Motor neuron (in vitro differentiated cells): ENCODE measurements at regions not wholly inside any gene's neighbourhood (a gene's known extent, or its start where the extent isn't known, plus 50 kb on each side); places are given as distances from the start of the nearest gene placed in this dataset.

Experiments used
- ATAC-seq, 8 experiments: fragments of 200-7000 bp; cut with Tn5 transposase; replicated peaks in 6 of 8; 2 replicates each; pipeline ENCODE4 v1.8.0; 2021; ENCODE audit warnings: mild to moderate bottlenecking in 8 of 8, moderate library complexity in 8 of 8
- H3K27ac ChIP-seq, 2 donors: fragments of 250-450 bp; sonication (Bioruptor Pico); 2 replicates each; pipeline ENCODE4 v1.9.0; 2021; ENCODE audit warnings: antibody characterized with exemption in 2 of 2, mild to moderate bottlenecking in 2 of 2, moderate library complexity in 1 of 2
- H3K4me1 ChIP-seq, 2 donors: fragments of 250-450 bp; sonication (Bioruptor Pico); replicated peaks in 1 of 2; 2 replicates each; pipeline ENCODE4 v1.6.1; 2021; ENCODE audit warnings: antibody characterized with exemption in 2 of 2, mild to moderate bottlenecking in 2 of 2, moderate library complexity in 1 of 2
- H3K4me3 ChIP-seq, 5 donors: fragments of 250-450 bp; sonication (Bioruptor Pico); 2 replicates each; pipeline ENCODE4 v1.9.0; 2021; ENCODE audit warnings: antibody characterized with exemption in 5 of 5, mild to moderate bottlenecking in 5 of 5, moderate library complexity in 4 of 5
- WGBS, 10 experiments: fragments of 450-650 bp; shearing (Covaris generic); methylation state at CpG; one replicate each; pipeline ENCODE4 v1.0.0; 2022; 5-methylcytosine and 5-hydroxymethylcytosine counted together
- in situ Hi-C, 9 experiments: fragments of 400-800 bp; cut with MboI; loops; one replicate each; pipeline ENCODE4 v1.15.0; 2021; ENCODE audit warnings: low sequenced_read_pairs in 9 of 9, low pct_unique_long_range_greater_than_20kb in 2 of 9; ENCODE audit not compliant: unreplicated experiment in 9 of 9

- H3K27ac ChIP-seq = no peak overlapping the region
- ATAC-seq = no peak
- in situ Hi-C loops = no loop called here
- 29 to 100% (median 65%) methylated on average over 1 of the region's 1 CpG; no CpG with 5 or more reads in 4 of the 10 experiments for WGBS, 10 experiments
- H3K4me3 ChIP-seq = no peak overlapping the region
- H3K4me1 ChIP-seq = no peaks in the 10 kb centered on the region
These were observed 57.1 kb downstream of the HLA-A start for GRCh38 chr6:29999416-29999815.

DNA sequence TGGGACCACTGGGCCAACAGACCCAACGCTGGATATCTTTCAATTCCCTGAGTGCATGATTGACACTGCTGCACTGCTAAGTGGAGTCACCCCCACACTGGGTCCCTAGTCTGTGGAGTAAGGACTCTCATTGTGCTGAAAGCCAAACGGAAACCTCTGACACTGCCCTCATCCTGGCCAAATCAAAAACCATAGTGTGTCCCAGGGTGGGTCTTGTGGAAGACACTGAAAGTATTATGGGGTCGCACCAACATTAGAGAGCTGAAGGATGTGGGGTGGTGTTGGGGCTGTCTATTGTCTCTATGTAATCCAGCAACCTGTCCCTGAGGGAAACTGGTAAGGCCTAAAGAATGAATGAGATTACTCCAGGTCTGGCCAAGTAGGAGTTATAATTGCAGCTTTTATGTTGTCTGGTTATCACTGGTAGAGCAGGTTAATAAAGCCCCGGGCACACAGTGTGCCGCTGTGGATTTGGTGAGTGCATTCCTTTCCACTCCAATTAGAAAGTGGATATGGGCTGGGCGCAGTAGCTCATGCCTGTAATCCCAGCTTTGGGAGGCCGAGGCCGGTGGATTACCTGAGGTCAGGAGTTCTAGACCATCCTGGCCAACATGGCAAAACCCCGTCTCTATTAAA, 57.9 kb downstream of the HLA-A start:
- ATAC-seq = no peak
- H3K4me1 ChIP-seq = no peaks in the 10 kb centered on the region
- 59 to 100% (median 78%) methylated on average over 1 to 6 of the region's 9 CpGs; no CpG with 5 or more reads in 2 of the 10 experiments for WGBS, 10 experiments
- H3K27ac ChIP-seq = no peak overlapping the region
- no peak overlapping the region for H3K4me3 ChIP-seq
- in situ Hi-C loops = loop anchor here in 2 of 9 experiments (10.0 to 25.0 kb wide), 3 partner anchors 155 to 263 kb away; partner anchors contain the start of gene HLA-G (in 1 of the 2)

GRCh38 chr6:30002871-30003270, 58.2 kb upstream of the POLR1H start:
- peaks cover 0 to 8% of the 10 kb centered on the region in 2 donors for H3K4me1 ChIP-seq
- in situ Hi-C loops = loop anchor here in 2 of 9 experiments (10.0 to 25.0 kb wide), 3 partner anchors 158 to 266 kb away; partner anchors contain the start of gene HLA-G (in 1 of the 2)
- H3K4me3 ChIP-seq = no peak overlapping the region
- ATAC-seq = no peak
- 0 to 42% (median 17%) methylated on average over 1 to 2 of the region's 3 CpGs; no CpG with 5 or more reads in 7 of the 10 experiments for WGBS, 10 experiments
- no peak overlapping the region for H3K27ac ChIP-seq

DNA sequence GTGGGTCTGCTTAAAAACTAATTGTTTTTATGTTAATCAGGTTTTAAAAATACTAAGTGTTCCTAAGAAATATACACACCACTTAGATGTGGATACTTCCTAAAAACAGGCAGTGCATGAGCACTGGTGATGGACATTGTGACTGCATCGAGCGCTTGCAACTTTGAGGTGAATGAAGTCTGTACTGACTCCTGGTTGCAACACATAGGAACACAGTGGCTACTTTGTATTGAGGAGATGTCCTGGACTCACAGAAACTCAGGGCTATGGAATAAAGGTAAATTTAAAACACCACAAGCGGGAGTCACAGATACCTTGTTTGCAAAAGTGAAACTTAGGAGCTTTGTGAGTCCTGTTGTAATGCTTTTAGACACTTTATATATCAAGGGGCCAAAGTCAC, 55.6 kb upstream of the POLR1H start:
- peaks cover 0 to 8% of the 10 kb centered on the region in 2 donors for H3K4me1 ChIP-seq
- no peak overlapping the region for H3K4me3 ChIP-seq
- no peak for ATAC-seq
- in situ Hi-C loops = loop anchor here in 2 of 9 experiments (10.0 to 25.0 kb wide), 3 partner anchors 161 to 268 kb away; partner anchors contain the start of gene HLA-G (in 1 of the 2)
- no peak overlapping the region for H3K27ac ChIP-seq
- 20 to 100% (median 90%) methylated on average over 1 to 3 of the region's 3 CpGs; no CpG with 5 or more reads in 2 of the 10 experiments for WGBS, 10 experiments

DNA sequence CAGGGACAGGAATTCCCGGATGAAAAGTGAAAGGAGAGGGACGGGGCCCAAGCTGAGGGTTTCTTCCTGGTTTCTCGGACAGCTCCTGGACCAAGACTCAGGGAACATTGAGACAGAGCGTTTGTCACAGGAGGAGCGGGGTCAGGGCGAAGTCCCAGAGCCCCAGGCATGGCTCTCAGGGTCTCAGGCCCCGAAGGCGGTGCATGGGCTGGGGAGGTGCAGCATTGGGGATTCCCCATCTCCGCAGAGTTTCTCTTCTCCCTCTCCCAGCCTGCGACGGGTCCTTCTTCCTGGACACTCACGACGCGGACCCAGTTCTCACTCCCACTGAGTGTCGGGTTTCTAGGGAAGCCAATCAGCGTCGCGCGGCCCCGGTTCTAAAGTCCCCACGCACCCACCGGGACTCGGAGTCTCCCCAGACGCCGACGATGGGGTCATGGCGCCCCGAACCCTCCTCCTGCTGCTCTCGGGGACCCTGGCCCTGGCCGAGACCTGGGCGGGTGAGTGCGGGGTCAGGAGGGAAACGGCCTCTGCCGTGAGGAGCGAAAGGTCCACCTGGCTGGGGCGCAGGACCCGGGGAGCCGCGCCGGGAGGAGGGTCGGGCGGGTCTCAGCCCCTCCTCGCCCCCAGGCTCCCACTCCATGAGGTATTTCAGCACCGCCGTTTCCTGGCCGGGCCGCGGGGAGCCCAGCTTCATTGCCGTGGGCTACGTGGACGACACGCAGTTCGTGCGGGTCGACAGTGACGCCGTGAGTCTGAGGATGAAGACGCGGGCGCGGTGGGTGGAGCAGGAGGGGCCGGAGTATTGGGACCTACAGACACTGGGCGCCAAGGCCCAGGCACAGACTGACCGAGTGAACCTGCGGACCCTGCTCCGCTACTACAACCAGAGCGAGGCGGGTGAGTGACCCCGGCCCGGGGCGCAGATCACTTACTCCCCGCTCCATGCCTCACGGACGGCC, 54.6 kb upstream of the POLR1H start:
- no peak overlapping the region for H3K27ac ChIP-seq
- peak overlapping the region in 3 of 5 donors; percentile 7 to 21 (median 9) for H3K4me3 ChIP-seq
- H3K4me1 ChIP-seq = peaks cover 0 to 8% of the 10 kb centered on the region in 2 donors
- peak; percentile 67 to 84 (median 72) for ATAC-seq
- WGBS, 10 experiments = 0 to 35% (median 20%) methylated on average over 1 to 12 of the region's 74 CpGs; no CpG with 5 or more reads in 4 of the 10 experiments
- in situ Hi-C loops = loop anchor here in 2 of 9 experiments (10.0 to 25.0 kb wide), 3 partner anchors 162 to 269 kb away; partner anchors contain the start of gene HLA-G (in 1 of the 2)

DNA sequence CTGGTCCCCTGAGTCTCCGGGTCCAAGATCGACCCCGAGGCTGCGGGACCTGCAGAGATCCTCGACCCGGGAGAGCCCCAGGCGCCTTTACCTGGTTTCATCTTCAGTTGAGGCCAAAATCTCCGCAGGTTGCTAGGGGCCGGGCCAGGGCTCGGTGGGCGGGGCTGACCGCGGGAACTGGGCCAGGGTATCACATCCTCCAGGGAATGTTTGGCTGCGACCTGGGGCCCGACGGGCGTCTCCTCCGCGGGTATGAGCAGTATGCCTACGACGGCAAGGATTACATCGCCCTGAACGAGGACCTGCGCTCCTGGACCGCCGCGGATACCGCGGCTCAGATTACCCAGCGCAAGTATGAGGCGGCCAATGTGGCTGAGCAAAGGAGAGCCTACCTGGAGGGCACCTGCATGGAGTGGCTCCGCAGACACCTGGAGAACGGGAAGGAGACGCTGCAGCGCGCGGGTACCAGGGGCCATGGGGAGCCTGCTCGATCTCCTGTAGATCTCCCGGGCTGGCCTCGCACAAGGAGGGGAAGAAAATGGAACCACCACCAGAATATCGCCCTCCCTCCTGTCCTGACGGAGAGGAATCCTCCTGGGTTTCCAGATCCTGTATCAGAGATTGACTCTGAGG, 53.8 kb upstream of the POLR1H start:
- in situ Hi-C loops = loop anchor here in 2 of 9 experiments (10.0 to 25.0 kb wide), 3 partner anchors 162 to 270 kb away; partner anchors contain the start of gene HLA-G (in 1 of the 2)
- peaks cover 0 to 8% of the 10 kb centered on the region in 2 donors for H3K4me1 ChIP-seq
- ATAC-seq = peak in 7 of 8 experiments; percentile 29 to 51 (median 33)
- no peak overlapping the region for H3K27ac ChIP-seq
- peak overlapping the region in 3 of 5 donors; percentile 7 to 21 (median 9) for H3K4me3 ChIP-seq
- WGBS, 10 experiments = 20 to 60% methylated on average over 1 of the region's 42 CpGs; no CpG with 5 or more reads in 8 of the 10 experiments

- no peak for ATAC-seq
- Histone ChIP-seq H3K4me3 (no peak overlapping the region), H3K27ac (no peak overlapping the region), H3K4me1 (peaks cover 0 to 8% of the 10 kb centered on the region in 2 donors)
- 40 to 100% (median 90%) methylated on average over 1 of the region's 3 CpGs; no CpG with 5 or more reads in 6 of the 10 experiments for WGBS, 10 experiments
- in situ Hi-C loops = loop anchor here in 2 of 9 experiments (10.0 to 25.0 kb wide), 3 partner anchors 164 to 272 kb away; partner anchors contain the start of gene HLA-G (in 1 of the 2)
These were observed 52.0 kb upstream of the POLR1H start for GRCh38 chr6:30009113-30009512.
